ENCODE measurements at regions not wholly inside any gene's neighbourhood (a gene's known extent, or its start where the extent isn't known, plus 50 kb on each side); places are given as distances from the start of the nearest gene placed in this dataset.

- TF ChIP-seq, protein P1, sequence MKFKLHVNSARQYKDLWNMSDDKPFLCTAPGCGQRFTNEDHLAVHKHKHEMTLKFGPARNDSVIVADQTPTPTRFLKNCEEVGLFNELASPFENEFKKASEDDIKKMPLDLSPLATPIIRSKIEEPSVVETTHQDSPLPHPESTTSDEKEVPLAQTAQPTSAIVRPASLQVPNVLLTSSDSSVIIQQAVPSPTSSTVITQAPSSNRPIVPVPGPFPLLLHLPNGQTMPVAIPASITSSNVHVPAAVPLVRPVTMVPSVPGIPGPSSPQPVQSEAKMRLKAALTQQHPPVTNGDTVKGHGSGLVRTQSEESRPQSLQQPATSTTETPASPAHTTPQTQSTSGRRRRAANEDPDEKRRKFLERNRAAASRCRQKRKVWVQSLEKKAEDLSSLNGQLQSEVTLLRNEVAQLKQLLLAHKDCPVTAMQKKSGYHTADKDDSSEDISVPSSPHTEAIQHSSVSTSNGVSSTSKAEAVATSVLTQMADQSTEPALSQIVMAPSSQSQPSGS (CRISPR knock-in tag; IDR thresholded peaks at IDR 0.05; ENCODE audit: borderline replicate concordance, low read depth): no peak
- TF ChIP-seq ZNF219 (CRISPR knock-in tag; IDR thresholded peaks at IDR 0.05; ENCODE audit: borderline replicate concordance) (no peak), ATF1 (CRISPR knock-in tag; IDR thresholded peaks at IDR 0.05) (no peak), NFYB (CRISPR knock-in tag; conservative IDR thresholded peaks at IDR 0.05; ENCODE audit: low read depth) (no peak), USF1 (CRISPR knock-in tag; IDR thresholded peaks at IDR 0.05) (no peak), HMGA2 (CRISPR knock-in tag; IDR thresholded peaks at IDR 0.05) (no peak), ZNF396 (CRISPR knock-in tag; IDR thresholded peaks at IDR 0.05; ENCODE audit: borderline replicate concordance) (no peak), ZNF671 (CRISPR knock-in tag; IDR thresholded peaks at IDR 0.05) (no peak), NFATC4 (CRISPR knock-in tag; IDR thresholded peaks at IDR 0.05) (no peak), ESRRA (CRISPR knock-in tag; IDR thresholded peaks at IDR 0.05; ENCODE audit: borderline replicate concordance) (no peak), GRHL2 (CRISPR knock-in tag; IDR thresholded peaks at IDR 0.05; ENCODE audit: insufficient replicate concordance, severe bottlenecking) (no peak), ETV6 (CRISPR knock-in tag; IDR thresholded peaks at IDR 0.05) (no peak)
Observed at GRCh38 chr2:150887926-150888325, 373.7 kb downstream of the RBM43 start (continued).

GRCh38 chr2:150885774-150886386, 375.8 kb downstream of the RBM43 start:
- Mint-ChIP-seq H3K27ac (no peak overlapping the region), H3K4me3 (no peak overlapping the region), H3K36me3 (peaks cover 8% of the 10 kb centered on the region), H3K9me3 (peaks cover 22% of the 10 kb centered on the region), H3K4me1 (no peaks in the 10 kb centered on the region), H3K27me3 (ENCODE audit: low read depth) (no peaks in the 10 kb centered on the region; the same call in 1 of the 2 replicates)
- TF ChIP-seq TCF7 (CRISPR knock-in tag; IDR thresholded peaks at IDR 0.05; ENCODE audit: low read depth) (no peak), SMAD3 (CRISPR knock-in tag; IDR thresholded peaks at IDR 0.05; ENCODE audit: borderline replicate concordance) (no peak), ETV6 (CRISPR knock-in tag; IDR thresholded peaks at IDR 0.05) (no peak), ZNF416 (CRISPR knock-in tag; IDR thresholded peaks at IDR 0.05) (no peak), ZNF219 (CRISPR knock-in tag; IDR thresholded peaks at IDR 0.05; ENCODE audit: borderline replicate concordance) (no peak), EMX1 (CRISPR knock-in tag; IDR thresholded peaks at IDR 0.05) (no peak), ZNF425 (CRISPR knock-in tag; conservative IDR thresholded peaks at IDR 0.05) (no peak), CBFB (CRISPR knock-in tag; IDR thresholded peaks at IDR 0.05; ENCODE audit: low read depth) (no peak), MXD4 (CRISPR knock-in tag; IDR thresholded peaks at IDR 0.05; ENCODE audit: borderline replicate concordance) (no peak), NR2C2 (CRISPR knock-in tag; IDR thresholded peaks at IDR 0.05) (no peak), OVOL2 (CRISPR knock-in tag; IDR thresholded peaks at IDR 0.05; ENCODE audit: borderline replicate concordance) (no peak), KAT7 (CRISPR knock-in tag; IDR thresholded peaks at IDR 0.05; ENCODE audit: borderline replicate concordance) (no peak), ZNF671 (CRISPR knock-in tag; IDR thresholded peaks at IDR 0.05) (no peak)
- TF ChIP-seq, protein P2, sequence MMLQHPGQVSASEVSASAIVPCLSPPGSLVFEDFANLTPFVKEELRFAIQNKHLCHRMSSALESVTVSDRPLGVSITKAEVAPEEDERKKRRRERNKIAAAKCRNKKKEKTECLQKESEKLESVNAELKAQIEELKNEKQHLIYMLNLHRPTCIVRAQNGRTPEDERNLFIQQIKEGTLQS (CRISPR knock-in tag; conservative IDR thresholded peaks at IDR 0.05): no peak
- TF ChIP-seq, protein P3, sequence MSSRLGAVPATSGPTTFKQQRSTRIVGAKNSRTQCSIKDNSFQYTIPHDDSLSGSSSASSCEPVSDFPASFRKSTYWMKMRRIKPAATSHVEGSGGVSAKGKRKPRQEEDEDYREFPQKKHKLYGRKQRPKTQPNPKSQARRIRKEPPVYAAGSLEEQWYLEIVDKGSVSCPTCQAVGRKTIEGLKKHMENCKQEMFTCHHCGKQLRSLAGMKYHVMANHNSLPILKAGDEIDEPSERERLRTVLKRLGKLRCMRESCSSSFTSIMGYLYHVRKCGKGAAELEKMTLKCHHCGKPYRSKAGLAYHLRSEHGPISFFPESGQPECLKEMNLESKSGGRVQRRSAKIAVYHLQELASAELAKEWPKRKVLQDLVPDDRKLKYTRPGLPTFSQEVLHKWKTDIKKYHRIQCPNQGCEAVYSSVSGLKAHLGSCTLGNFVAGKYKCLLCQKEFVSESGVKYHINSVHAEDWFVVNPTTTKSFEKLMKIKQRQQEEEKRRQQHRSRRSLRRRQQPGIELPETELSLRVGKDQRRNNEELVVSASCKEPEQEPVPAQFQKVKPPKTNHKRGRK (CRISPR knock-in tag; IDR thresholded peaks at IDR 0.05; ENCODE audit: borderline replicate concordance): no peak
- TF ChIP-seq, protein P4, sequence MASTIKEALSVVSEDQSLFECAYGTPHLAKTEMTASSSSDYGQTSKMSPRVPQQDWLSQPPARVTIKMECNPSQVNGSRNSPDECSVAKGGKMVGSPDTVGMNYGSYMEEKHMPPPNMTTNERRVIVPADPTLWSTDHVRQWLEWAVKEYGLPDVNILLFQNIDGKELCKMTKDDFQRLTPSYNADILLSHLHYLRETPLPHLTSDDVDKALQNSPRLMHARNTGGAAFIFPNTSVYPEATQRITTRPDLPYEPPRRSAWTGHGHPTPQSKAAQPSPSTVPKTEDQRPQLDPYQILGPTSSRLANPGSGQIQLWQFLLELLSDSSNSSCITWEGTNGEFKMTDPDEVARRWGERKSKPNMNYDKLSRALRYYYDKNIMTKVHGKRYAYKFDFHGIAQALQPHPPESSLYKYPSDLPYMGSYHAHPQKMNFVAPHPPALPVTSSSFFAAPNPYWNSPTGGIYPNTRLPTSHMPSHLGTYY (CRISPR knock-in tag; IDR thresholded peaks at IDR 0.05): no peak
- TF ChIP-seq, protein P5, sequence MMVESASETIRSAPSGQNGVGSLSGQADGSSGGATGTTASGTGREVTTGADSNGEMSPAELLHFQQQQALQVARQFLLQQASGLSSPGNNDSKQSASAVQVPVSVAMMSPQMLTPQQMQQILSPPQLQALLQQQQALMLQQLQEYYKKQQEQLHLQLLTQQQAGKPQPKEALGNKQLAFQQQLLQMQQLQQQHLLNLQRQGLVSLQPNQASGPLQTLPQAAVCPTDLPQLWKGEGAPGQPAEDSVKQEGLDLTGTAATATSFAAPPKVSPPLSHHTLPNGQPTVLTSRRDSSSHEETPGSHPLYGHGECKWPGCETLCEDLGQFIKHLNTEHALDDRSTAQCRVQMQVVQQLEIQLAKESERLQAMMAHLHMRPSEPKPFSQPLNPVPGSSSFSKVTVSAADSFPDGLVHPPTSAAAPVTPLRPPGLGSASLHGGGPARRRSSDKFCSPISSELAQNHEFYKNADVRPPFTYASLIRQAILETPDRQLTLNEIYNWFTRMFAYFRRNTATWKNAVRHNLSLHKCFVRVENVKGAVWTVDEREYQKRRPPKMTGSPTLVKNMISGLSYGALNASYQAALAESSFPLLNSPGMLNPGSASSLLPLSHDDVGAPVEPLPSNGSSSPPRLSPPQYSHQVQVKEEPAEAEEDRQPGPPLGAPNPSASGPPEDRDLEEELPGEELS (CRISPR knock-in tag; IDR thresholded peaks at IDR 0.05): no peak
- ATAC-seq (no peak), DNase-seq (ENCODE audit: low spot score) (no peak)
- CTCF ChIA-PET: no interaction called here
- POLR2A ChIA-PET: no interaction called here

Data from WTC11 (cell line).